ENCODE measurements at regions not wholly inside any gene's neighbourhood (a gene's known extent, or its start where the extent isn't known, plus 50 kb on each side); places are given as distances from the start of the nearest gene placed in this dataset.

DNA sequence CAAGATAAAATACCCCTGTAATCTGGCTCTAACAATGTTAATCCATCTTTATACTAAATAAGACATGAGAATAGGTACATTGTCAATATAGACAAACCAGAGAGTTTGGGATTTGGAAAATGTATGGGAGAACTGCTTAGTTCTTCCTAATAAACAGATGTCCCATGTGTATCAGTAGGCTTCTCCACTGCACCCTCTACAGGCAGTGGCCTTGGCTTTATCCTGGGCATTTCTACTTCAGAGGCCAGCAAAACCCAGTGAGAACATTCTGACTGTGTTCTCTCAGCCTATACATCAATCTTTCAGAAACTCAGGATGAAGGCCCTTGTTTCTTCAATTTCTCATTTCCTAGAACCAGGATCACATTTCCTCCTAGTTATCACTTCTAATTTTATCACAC, 1167.5 kb upstream of the ACVR2A start:
- DNase-seq (ENCODE audit: low spot score): no peak

DNA sequence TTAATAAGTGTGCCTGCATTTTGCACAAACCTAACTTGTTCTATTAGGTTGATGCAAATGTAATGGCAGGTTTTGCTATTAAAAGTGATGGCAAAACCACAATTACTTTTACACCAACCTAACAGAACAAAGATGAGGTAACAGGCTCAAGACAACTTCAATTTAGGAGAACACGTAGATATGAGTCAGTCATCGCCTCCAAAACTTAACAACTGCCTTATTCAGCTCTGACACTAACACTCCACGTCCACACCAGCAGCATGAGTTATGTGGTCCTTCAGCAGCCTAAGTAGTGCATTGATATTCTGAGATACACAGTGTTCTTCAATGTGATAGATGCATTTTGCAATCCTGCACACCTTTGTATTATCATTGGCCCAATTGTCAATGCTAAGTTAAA, 1175.1 kb upstream of the ACVR2A start:
- no peak for DNase-seq (ENCODE audit: low spot score)

DNA sequence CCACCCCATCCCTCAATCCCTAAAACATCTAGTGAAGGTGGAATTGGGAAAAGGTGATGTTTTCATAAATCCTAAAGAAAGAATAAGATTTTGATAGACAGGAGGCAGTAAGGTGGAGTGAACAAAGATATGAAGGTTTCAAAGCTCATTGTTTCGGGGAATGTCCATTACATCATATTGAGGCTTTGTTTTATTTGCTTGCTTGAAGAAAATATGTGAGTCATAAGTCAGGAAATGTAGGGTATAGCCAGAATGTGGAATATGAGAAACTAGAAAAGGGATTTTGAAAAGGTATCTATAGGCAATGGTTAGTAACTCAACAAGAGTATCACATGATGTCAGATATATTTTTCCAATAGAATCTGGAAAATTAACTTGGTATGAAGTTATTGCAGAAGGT, 1178.5 kb upstream of the ACVR2A start:
- DNase-seq (ENCODE audit: low spot score): no peak

GRCh38 chr2:146665800-146666199, 1179.0 kb upstream of the ACVR2A start:
- DNase-seq (ENCODE audit: low spot score): no peak

DNA sequence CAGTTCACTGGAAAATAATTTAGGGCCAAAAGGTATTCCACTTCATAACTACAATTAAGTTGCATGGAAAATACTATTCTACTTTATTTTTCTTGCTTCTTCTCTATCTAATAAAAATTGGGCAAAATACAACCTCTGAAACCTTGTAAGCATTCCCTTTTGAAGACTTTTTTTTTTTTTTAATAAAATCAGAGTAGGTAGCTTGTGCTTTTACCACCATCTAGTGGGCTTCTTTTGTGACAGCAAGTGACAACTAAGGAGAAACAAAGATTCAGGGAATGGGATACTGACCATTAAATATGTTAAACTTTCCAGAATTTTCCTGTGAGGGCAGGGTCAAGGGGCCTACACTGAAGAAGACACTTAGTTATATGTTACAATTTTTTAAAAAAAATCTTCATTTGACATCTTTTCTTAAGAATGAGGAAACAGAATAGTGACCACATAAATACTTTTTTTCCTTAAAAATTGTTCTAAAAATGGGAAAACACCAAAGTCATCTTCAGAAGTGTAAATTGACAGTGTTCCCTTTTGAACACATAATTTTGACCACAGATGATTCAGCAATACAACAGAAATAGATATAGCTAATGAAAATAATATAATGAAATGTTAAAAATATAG, 1183.2 kb upstream of the ACVR2A start:
- DNase-seq (ENCODE audit: low spot score): peak; percentile 51

DNA sequence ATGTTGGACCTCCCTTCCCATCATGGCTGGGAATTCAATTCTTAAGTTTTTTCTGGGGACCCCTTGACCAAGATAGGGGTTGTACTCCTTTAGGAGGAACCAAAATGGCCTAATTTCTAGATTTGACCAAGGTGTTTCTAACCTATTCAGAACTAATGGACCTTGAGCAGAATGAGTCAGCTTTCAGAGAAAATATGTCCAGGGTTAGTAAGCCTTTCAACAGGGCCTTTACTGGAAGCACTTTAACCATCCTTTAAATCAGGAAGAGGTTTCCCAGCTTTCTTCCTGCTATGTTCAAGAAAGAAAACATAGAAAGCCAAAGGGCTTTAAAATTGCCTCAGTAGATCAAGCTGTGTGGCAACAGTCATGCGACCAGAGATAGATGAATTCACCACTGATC, 1184.9 kb upstream of the ACVR2A start:
- DNase-seq (ENCODE audit: low spot score): no peak

- no peak for DNase-seq (ENCODE audit: low spot score)
These were observed 1192.5 kb upstream of the ACVR2A start for GRCh38 chr2:146652311-146652710.

DNA sequence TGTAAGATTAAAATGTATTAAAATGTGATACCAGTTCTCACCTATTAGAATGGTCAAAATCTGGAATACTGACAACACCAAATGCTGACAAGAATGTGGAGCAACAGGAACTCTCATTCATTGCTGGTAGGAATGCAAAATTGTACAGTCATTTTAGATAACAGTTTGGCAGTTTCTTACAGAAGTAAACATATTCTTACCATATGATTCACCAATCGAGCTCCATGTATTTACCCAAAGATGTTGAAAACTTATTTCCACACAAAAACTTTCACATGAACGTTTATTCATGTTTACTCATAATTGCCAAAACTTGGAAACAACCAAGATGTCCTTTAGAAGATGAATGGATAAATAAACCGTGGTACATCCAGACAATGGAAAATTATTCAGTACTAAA, 1193.5 kb upstream of the ACVR2A start:
- no peak for DNase-seq (ENCODE audit: low spot score)

DNA sequence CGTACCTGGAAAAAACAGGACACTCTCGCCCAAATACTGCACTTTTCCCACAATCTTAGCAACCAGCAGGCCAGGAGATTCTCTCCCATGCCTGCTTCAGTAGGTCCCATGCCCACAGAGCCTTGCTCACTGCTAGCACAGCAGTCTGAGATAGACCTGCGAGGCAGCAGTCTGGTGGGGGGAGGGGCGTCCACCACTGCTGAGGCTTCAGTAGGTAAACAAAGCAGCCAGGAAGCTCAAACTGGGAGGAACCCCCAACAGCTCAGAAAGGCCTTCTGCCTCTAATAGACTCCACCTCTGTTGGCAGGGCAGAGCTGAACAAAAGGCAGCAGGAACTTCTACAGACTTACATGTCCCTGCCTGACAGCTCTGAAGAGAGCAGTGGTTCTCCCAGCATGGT, 1202.8 kb upstream of the ACVR2A start:
- no peak for DNase-seq (ENCODE audit: low spot score)

- DNase-seq (ENCODE audit: low spot score): peak; percentile 39
These were observed 1210.4 kb upstream of the ACVR2A start for GRCh38 chr2:146634230-146635097.

- DNase-seq (ENCODE audit: low spot score): no peak
These were observed 1211.7 kb upstream of the ACVR2A start for GRCh38 chr2:146633159-146633558.

DNA sequence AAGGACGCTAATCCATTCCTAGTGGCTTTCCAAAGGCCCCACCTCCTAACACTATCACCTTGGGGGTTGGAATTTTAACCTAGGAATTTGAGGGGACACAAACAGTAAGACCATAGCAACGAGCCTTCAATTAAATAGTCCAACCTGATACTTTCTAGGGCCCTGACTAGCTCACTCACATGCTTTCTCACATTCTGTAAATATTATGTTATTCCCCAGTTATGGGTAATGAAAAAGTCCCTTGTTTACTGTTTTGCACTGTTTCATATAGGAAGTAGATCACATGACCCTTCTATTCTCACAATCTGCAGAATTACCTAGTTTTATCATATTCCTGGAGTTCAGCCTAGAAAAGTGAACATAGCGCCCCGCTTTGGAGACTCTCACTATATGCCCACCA, 1212.1 kb upstream of the ACVR2A start:
- no peak for DNase-seq (ENCODE audit: low spot score)

GRCh38 chr2:146624430-146625160, 1220.2 kb upstream of the ACVR2A start:
- no peak for DNase-seq (ENCODE audit: low spot score)

GRCh38 chr2:146623771-146624170, 1221.1 kb upstream of the ACVR2A start:
- peak; percentile 9 for DNase-seq (ENCODE audit: low spot score)

DNA sequence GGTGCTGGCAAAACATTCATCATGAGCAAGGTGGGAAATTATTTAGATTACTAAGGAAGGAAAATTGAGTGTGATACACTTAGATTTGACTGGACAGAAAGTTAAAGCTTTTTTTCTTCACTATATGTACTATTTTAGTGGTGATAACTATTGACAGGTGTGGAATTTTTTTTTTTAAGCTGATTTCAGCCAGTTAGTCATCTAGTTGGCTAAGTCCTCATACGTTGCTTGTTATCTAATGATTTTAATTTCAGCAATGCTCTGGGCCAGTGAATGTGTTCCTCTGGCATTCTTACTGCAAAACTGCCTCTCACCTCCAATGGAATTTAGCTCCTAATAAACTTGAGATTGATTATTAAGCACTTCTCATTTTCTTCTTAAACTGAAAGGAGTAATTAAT, 1223.2 kb upstream of the ACVR2A start:
- no peak for DNase-seq (ENCODE audit: low spot score)

GRCh38 chr2:146615778-146616177, 1229.1 kb upstream of the ACVR2A start:
- no peak for DNase-seq (ENCODE audit: low spot score)

GRCh38 chr2:146608490-146608889, 1236.3 kb upstream of the ACVR2A start:
- no peak for DNase-seq (ENCODE audit: low spot score)

DNA sequence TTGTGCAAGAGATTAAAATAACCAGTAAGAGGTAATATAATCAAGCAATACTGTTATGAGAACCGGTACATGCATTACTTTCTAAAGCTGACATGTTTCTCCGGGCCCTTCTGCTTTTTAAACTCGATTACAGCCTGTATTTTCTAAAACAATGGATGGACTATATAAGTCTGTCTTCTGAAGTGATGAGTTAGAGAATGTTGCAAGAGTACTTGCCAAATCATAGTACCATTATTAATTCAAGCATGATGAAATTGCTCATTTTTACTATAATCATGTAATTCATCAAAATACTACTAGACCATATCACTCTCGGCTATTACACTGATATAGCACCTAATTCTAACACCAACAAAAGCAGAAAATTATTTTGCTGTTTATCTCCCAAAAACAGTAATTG, 1240.3 kb upstream of the ACVR2A start:
- no peak for DNase-seq (ENCODE audit: low spot score)

DNA sequence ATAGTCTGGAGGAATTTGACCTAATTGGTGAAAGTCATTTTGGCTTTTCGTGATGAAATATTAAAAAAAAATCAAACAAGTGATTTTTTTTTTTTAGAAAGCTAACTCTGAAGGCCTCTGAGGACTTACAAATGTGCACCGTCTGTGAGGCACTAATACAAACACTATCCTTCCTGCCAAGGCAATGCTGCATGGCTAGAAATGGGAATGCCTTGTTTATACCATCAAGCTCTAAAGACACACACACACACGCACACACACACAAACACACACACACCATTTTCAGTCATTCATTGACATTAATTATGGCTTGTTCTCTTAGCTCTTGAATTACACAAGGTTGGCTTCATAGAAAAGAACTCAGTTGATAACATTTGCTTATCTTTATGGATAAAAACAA, 1242.0 kb upstream of the ACVR2A start:
- DNase-seq (ENCODE audit: low spot score): no peak

GRCh38 chr2:146602383-146602782, 1242.4 kb upstream of the ACVR2A start:
- DNase-seq (ENCODE audit: low spot score): peak; percentile 44

DNA sequence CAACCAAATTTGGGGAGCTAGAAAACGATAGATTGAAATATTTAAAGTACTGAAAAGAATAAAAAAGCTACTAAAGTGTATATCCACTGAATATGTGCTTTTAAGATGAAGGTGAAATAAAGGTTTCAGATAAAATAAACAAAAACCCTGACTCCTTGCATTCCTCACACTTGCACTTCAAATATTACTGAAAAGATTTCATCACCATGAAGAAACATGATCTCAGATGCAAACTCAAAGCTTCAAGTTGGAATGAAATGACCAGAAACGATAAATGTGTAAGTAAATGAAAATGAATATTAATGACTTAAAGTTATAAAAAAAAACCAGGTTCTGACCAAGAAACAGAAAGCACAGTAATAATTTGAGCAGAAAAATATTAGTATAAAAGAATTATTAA, 1246.0 kb upstream of the ACVR2A start:
- no peak for DNase-seq (ENCODE audit: low spot score)

DNA sequence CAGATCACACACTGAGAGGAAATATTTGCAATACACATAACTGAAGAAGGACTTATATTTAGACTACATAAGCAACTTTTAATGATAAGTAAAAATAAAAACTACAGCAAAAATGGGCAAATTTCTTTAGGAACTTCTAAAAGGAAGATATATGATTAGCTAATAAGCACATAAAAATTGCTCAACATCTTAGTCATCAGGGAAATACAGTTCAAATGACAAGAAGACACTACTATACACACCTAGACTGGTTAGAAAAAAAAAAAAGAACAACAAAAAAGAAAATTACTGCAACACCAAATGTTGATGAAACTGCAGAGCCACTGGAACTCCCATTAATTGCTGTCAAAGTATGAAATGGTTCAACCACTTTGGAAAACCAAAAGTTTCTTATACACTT, 1247.5 kb upstream of the ACVR2A start:
- no peak for DNase-seq (ENCODE audit: low spot score)

DNA sequence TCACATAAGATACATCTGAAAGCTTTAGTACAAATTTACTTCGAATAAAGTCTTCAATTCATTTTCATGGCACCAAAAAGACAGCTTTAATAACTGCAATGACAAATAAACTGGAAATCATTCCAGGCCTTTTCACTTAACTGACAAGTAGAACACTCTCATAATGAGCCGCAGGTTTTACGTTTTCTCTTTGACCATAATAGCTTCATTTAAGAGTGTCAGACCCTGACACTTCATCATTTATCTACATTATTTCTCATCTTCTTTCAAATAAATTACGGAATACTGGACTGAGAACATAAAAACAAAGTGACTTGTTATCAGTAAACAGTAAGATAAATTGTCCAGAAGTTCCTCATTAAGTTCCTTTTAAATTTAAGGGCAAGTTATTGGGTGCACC, 1252.9 kb upstream of the ACVR2A start:
- DNase-seq (ENCODE audit: low spot score): no peak

All from GM03348 (cell line).